BE2C (cell line): ENCODE measurements at regions not wholly inside any gene's neighbourhood (a gene's known extent, or its start where the extent isn't known, plus 50 kb on each side); places are given as distances from the start of the nearest gene placed in this dataset.
"Not testable (repeated sequence)": the region's sequence is repeated elsewhere in the genome, so short reads cannot be mapped to it uniquely, and the experiment has no call there.

ENCODE experiments used
- DNase-seq: peaks from one replicate; pipeline ENCODE4 v3.0.0-alpha.2; 2020
- H3K27me3 ChIP-seq: fragments of 250-450 bp; sonication (Bioruptor Pico); 2 replicates; pipeline ENCODE4 v1.5.1; 2020; ENCODE audit warnings: mild to moderate bottlenecking
- H3K36me3 ChIP-seq: fragments of 250-450 bp; sonication (Bioruptor Pico); 2 replicates; pipeline ENCODE4 v1.5.1; 2020; ENCODE audit warnings: mild to moderate bottlenecking
- H3K4me1 ChIP-seq: fragments of 250-450 bp; sonication (Bioruptor Pico); 2 replicates; pipeline ENCODE4 v1.5.1; 2020
- H3K4me3 ChIP-seq: 2 replicates; pipeline ENCODE4 v1.5.1; 2011; ENCODE audit warnings: low read depth, low read length
- H3K9me3 ChIP-seq: fragments of 250-450 bp; sonication (Bioruptor Pico); 2 replicates; pipeline ENCODE4 v1.5.1; 2020
- TF ChIP-seq, protein P1 (sequence below): IDR thresholded peaks from 2 replicates; pipeline ENCODE4 v1.5.1; 2012; ENCODE audit warnings: mild to moderate bottlenecking, low read depth, low read length

DNA sequence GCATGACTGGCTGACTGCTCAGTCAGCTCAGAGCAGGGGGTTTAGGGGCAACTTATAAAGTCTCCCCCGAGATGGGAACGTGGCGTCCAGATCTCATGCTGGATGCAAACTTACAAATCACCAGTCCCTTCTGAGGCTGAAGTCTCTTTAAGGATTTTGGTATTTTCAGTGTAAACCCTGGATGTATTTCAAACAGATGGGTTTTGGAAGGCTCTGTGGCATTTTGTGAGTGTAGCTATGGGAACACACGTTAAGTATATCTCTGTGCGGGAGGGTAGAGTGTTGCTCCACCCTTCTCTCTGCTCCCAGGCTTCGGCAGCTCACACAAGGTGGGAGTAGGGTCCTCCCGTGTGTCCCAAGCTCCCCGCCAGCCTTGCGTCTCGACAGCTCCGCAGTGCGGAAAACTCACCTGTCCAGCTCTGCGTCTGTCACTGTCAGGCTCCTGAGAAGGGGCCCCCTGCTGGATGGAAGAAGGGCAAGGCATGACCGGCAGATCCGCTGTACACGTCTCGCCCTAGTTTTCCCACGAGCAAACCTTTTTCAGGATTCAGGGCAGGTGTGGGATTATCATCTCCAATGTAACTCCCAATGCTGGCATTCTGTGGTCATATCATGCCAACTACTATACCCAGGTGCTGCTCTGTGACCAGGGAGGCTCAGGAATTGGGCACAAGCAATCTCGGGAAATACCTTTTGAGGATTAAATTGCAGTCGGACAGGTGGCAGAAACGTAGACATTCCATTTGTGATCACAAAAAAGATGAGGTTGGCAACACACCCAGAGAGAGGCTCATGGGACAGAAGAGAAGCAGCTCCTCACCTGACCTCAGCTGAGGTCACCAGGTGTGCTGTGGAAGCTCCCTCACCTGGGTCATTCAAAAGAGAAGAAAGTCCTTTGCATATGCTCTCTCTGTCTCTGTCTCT lies 313.9 kb upstream of the B3GAT1 start:
- H3K4me1 ChIP-seq: no peaks in the 10 kb centered on the region
- H3K36me3 ChIP-seq: no peaks in the 10 kb centered on the region
- TF ChIP-seq, protein P1, sequence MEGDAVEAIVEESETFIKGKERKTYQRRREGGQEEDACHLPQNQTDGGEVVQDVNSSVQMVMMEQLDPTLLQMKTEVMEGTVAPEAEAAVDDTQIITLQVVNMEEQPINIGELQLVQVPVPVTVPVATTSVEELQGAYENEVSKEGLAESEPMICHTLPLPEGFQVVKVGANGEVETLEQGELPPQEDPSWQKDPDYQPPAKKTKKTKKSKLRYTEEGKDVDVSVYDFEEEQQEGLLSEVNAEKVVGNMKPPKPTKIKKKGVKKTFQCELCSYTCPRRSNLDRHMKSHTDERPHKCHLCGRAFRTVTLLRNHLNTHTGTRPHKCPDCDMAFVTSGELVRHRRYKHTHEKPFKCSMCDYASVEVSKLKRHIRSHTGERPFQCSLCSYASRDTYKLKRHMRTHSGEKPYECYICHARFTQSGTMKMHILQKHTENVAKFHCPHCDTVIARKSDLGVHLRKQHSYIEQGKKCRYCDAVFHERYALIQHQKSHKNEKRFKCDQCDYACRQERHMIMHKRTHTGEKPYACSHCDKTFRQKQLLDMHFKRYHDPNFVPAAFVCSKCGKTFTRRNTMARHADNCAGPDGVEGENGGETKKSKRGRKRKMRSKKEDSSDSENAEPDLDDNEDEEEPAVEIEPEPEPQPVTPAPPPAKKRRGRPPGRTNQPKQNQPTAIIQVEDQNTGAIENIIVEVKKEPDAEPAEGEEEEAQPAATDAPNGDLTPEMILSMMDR: peak; percentile 20
- DNase-seq: no peak
- H3K27me3 ChIP-seq: no peaks in the 10 kb centered on the region; the same call in none of the 2 replicates
- H3K4me3 ChIP-seq: no peak overlapping the region
- H3K9me3 ChIP-seq: no peaks in the 10 kb centered on the region

DNA sequence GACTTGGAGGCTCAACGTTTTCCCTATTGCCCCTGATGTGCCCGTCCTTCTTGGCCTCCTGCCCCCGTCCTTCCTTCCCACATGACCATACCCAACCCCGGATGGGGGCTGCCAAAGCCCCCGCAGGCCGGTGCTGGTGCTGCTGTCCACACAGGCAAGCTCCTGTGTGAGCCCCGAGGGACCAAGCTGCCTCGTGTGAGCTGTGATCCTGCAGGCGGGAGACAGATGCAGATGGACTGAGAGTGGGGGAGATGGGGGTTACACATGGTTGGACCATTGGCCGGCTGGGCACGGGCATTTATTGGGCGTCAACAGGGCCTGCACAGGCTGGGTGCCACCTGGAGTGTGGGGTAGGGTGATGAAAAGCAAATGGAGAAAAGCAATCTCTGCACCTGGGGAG lies 313.2 kb upstream of the B3GAT1 start:
- H3K9me3 ChIP-seq: no peaks in the 10 kb centered on the region
- no peaks in the 10 kb centered on the region for H3K4me1 ChIP-seq
- H3K27me3 ChIP-seq: no peaks in the 10 kb centered on the region; the same call in none of the 2 replicates
- no peak for DNase-seq
- TF ChIP-seq, protein P1: no peak
- H3K4me3 ChIP-seq: no peak overlapping the region
- no peaks in the 10 kb centered on the region for H3K36me3 ChIP-seq

DNA sequence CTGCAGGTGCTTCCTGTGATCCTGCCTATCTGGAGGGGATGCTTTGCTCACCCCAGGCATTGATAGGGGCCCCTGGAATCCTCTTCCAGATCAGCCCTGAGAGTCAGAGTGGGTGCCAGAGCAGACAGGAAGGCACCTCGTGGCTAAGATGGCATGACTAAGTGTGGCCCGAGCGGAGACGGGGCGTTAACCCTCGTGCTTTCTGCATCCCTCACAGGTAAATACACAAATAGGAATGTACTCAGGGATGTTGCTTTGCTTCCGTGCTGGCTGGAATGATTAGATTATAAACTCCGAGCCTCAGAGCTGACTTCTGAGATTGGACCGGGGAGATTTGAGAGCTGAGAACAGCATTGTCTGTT lies 312.7 kb upstream of the B3GAT1 start:
- no peak for DNase-seq
- H3K36me3 ChIP-seq: no peaks in the 10 kb centered on the region
- no peak overlapping the region for H3K4me3 ChIP-seq
- TF ChIP-seq, protein P1: no peak
- H3K9me3 ChIP-seq: no peaks in the 10 kb centered on the region
- H3K27me3 ChIP-seq: no peaks in the 10 kb centered on the region; the same call in none of the 2 replicates
- H3K4me1 ChIP-seq: no peaks in the 10 kb centered on the region

DNA sequence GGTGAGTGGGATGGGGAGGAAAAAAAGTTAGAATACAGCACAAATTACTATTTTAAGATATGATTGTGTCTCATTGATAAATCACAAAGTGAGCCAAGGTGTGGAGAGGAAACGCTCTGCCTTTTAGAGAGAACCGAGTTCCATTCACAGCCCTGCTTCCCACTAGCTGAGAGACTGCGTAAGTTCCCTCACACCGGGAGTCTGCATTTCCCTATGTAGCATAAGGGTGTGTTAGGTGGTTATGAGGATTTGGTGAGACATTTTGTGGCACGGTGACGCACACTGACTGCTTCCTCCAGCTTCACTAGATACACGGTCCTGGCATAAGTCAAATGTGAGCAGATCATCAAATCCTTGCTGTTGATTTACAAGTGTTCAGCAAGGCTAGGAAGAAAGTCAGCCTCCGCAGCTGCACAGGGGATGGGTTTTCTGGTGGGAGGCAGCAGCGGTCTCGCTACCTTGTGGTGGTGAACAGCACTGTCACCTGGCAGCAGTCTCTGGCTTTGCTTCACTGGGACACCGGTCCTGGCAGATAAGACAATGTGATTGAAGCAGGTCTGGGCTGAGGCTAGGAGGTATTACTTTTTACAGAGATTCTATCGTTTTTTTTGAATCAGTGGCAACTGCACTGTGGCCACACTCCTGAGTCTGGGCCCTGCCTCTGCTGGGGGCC lies 312.2 kb upstream of the B3GAT1 start:
- DNase-seq: no peak
- no peaks in the 10 kb centered on the region; the same call in none of the 2 replicates for H3K27me3 ChIP-seq
- H3K4me1 ChIP-seq: no peaks in the 10 kb centered on the region
- TF ChIP-seq, protein P1: no peak
- H3K4me3 ChIP-seq: no peak overlapping the region
- H3K9me3 ChIP-seq: no peaks in the 10 kb centered on the region
- no peaks in the 10 kb centered on the region for H3K36me3 ChIP-seq

DNA sequence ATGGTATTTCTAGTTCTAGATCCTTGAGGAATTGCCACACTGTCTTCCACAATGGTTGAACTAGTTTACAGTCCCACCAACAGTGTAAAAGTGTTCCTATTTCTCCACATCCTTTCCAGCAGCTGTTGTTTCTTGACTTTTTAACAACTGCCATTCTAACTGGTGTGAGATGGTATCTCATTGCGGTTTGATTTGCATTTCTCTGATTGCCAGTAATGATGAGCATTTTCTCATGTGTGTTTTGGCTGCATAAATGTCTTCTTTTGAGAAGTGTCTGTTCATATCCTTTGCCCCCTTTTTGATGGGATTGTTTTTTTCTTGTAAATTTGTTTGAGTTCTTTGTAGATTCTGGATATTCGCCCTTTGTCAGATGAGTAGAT lies 308.6 kb upstream of the B3GAT1 start:
- not testable (repeated sequence) for H3K4me1 ChIP-seq, H3K27me3 ChIP-seq, DNase-seq, H3K36me3 ChIP-seq, H3K9me3 ChIP-seq, H3K4me3 ChIP-seq

DNA sequence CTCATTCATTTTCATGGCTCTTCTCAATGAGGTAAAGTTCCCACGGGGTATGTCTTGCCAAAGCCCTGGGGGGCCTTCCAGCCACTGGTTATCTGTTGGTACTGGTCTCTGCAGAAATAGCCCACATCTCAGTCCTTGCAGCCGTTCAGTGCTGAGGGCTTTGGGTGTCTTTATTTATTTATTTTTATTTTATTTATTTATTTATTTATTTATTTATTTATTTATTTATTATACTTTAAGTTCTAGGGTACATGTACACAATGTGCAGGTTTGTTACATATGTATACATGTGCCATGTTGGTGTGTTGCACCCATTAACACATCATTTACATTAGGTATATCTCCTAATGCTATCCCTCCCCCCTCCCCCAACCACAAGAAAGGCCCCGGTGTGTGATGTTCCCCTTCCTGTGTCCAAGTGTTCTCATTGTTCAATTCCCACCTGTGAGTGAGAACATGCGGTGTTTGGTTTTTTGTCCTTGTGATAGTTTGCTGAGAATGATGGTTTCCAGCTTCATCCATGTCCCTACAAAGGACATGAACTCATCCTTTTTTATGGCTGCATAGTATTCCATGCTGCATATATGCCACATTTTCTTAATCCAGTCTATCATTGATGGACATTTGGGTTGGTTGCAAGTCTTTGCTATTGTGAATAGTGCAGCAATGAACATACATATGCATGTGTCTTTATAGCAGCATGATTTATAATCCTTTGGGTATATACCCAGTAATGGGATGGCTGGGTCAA lies 308.1 kb upstream of the B3GAT1 start:
- not testable (repeated sequence) for H3K4me3 ChIP-seq, H3K9me3 ChIP-seq, H3K36me3 ChIP-seq, H3K27me3 ChIP-seq, H3K4me1 ChIP-seq, DNase-seq

DNA sequence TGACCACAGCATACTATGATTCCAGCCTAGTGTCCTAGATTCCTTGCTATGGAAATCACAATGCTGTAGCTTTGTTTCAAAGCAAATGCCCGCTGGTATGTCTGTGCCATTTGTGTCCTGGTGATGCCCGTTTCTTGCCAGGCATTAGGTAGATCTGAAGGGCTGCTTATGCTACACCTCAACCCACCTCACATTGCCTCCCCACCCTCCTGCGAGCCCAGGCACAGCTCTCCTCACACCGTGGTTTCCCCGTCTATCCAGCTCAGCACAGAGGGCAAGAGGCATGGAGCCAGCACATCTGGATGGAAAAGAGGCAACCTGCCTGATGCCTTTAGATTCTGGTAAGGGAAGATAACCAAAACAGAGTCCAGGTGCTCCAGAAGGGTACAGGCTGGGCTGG lies 307.4 kb upstream of the B3GAT1 start:
- TF ChIP-seq, protein P1: no peak
- H3K4me1 ChIP-seq: no peaks in the 10 kb centered on the region
- H3K36me3 ChIP-seq: no peaks in the 10 kb centered on the region
- H3K4me3 ChIP-seq: no peak overlapping the region
- peaks cover 3% of the 10 kb centered on the region; the same call in 1 of the 2 replicates for H3K27me3 ChIP-seq
- no peak for DNase-seq
- H3K9me3 ChIP-seq: no peaks in the 10 kb centered on the region
